ENCODE measurements at regions not wholly inside any gene's neighbourhood (a gene's known extent, or its start where the extent isn't known, plus 50 kb on each side); places are given as distances from the start of the nearest gene placed in this dataset.

GRCh38 chr5:121189342-121190305 is 662.1 kb upstream of the FTMT start:
- intact Hi-C loops (cut with micrococcal nuclease): no loop called here

- intact Hi-C loops (cut with micrococcal nuclease): no loop called here
These were observed 652.3 kb upstream of the FTMT start for GRCh38 chr5:121199216-121199999.

- intact Hi-C loops (cut with micrococcal nuclease): no loop called here
These were observed 633.6 kb upstream of the FTMT start for GRCh38 chr5:121218086-121218485.

GRCh38 chr5:121221483-121221882 is 630.2 kb upstream of the FTMT start:
- intact Hi-C loops (cut with micrococcal nuclease): no loop called here

- intact Hi-C loops (cut with micrococcal nuclease): no loop called here
These were observed 624.9 kb upstream of the FTMT start for GRCh38 chr5:121226765-121227164.

GRCh38 chr5:121239951-121240350 is 611.7 kb upstream of the FTMT start:
- intact Hi-C loops (cut with micrococcal nuclease): no loop called here

GRCh38 chr5:121246971-121247370 is 604.7 kb upstream of the FTMT start:
- intact Hi-C loops (cut with micrococcal nuclease): no loop called here

- intact Hi-C loops (cut with micrococcal nuclease): no loop called here
These were observed 599.7 kb upstream of the FTMT start for GRCh38 chr5:121251954-121252353.

- intact Hi-C loops (cut with micrococcal nuclease): no loop called here
These were observed 594.1 kb upstream of the FTMT start for GRCh38 chr5:121257621-121258020.

GRCh38 chr5:121263456-121263855 is 588.2 kb upstream of the FTMT start:
- intact Hi-C loops (cut with micrococcal nuclease): no loop called here

- intact Hi-C loops (cut with micrococcal nuclease): no loop called here
These were observed 587.1 kb upstream of the FTMT start for GRCh38 chr5:121264605-121265004.

GRCh38 chr5:121271546-121271945 is 580.1 kb upstream of the FTMT start:
- intact Hi-C loops (cut with micrococcal nuclease): no loop called here

GRCh38 chr5:121273833-121274433 is 577.7 kb upstream of the FTMT start:
- intact Hi-C loops (cut with micrococcal nuclease): no loop called here

GRCh38 chr5:121279801-121280200 is 571.9 kb upstream of the FTMT start:
- intact Hi-C loops (cut with micrococcal nuclease): no loop called here

GRCh38 chr5:121285801-121286521 is 565.7 kb upstream of the FTMT start:
- intact Hi-C loops (cut with micrococcal nuclease): no loop called here

GRCh38 chr5:121288781-121289180 is 562.9 kb upstream of the FTMT start:
- intact Hi-C loops (cut with micrococcal nuclease): no loop called here

- intact Hi-C loops (cut with micrococcal nuclease): no loop called here
These were observed 559.0 kb upstream of the FTMT start for GRCh38 chr5:121292664-121293063.

GRCh38 chr5:121296356-121296755 is 555.3 kb upstream of the FTMT start:
- intact Hi-C loops (cut with micrococcal nuclease): no loop called here

- intact Hi-C loops (cut with micrococcal nuclease): no loop called here
These were observed 552.5 kb upstream of the FTMT start for GRCh38 chr5:121299153-121299552.

- intact Hi-C loops (cut with micrococcal nuclease): no loop called here
These were observed 546.8 kb upstream of the FTMT start for GRCh38 chr5:121304838-121305237.

GRCh38 chr5:121313886-121314285 is 537.8 kb upstream of the FTMT start:
- intact Hi-C loops (cut with micrococcal nuclease): no loop called here

Data from T-helper 1 cell treated with Interleukin-12 subunit alpha and Interleukin-12 subunit beta and Interleukin-4 antibody, amounts not matched to agents 30 ng/mL and 1 ng/mL, for 36 hours (primary cell).